Panc1 (cell line): ENCODE measurements at regions not wholly inside any gene's neighbourhood (a gene's known extent, or its start where the extent isn't known, plus 50 kb on each side); places are given as distances from the start of the nearest gene placed in this dataset.

Experiments used
- POLR2AphosphoS5 ChIP-seq: IDR thresholded peaks from 2 replicates; pipeline ENCODE4 v1.6.1; 2012; ENCODE audit warnings: mild to moderate bottlenecking, low read depth, low read length, moderate library complexity
- TF ChIP-seq, protein P1 (sequence below): fragments of 450-650 bp; IDR thresholded peaks from 2 replicates; pipeline ENCODE4 v1.5.1; 2017; ENCODE audit warnings: mild to moderate bottlenecking
- TF ChIP-seq, protein P2 (sequence below), 2 experiments: IDR thresholded peaks; 2 replicates each; pipeline ENCODE4 v1.6.1; 2011 to 2012; ENCODE audit warnings: low read depth in 2 of 2, control low read depth in 1 of 2, low read length in 1 of 2, mild to moderate bottlenecking in 1 of 2, moderate library complexity in 1 of 2; ENCODE audit not compliant: insufficient read depth in 1 of 2

DNA sequence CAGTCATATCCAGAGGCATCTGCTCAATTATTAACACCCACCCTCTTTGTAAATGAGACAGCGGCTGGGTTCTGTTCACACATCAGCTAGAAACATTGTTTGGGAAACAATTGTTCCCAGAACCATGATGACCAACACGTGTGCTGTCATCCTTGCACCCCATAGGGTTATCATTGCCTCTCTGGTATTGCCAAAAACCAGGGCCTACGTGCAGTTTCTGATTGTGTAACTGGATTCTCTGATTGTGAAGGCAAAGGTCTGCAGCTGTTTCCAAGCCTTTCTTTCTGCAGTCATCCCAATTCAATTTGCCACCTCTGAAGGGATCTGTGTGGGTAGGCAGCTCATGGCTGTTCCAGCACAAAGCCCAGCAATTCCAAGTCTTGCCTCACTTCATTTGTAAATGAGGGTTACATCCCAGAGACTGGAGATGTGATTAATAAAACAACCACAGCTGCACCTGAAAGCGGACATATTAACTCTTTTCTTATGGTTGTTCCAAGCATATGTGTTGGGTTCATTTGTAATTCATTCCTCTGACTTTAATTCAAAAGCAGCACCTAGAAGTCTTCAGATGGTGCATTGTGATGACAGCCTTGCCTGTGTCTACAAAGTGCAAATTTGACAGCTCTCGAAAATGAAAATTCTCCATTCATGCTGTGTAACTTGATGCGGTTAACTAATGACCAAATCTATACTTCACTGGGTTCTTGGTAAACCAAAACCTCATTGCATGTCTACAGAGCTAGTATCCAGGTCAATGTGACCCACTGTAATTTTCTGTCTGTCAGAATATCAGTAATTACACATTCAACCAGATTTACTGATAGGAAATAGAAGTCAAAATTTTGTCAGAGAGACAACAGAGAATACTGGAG is 66.6 kb downstream of the YIPF5 start:
- TF ChIP-seq, protein P1, sequence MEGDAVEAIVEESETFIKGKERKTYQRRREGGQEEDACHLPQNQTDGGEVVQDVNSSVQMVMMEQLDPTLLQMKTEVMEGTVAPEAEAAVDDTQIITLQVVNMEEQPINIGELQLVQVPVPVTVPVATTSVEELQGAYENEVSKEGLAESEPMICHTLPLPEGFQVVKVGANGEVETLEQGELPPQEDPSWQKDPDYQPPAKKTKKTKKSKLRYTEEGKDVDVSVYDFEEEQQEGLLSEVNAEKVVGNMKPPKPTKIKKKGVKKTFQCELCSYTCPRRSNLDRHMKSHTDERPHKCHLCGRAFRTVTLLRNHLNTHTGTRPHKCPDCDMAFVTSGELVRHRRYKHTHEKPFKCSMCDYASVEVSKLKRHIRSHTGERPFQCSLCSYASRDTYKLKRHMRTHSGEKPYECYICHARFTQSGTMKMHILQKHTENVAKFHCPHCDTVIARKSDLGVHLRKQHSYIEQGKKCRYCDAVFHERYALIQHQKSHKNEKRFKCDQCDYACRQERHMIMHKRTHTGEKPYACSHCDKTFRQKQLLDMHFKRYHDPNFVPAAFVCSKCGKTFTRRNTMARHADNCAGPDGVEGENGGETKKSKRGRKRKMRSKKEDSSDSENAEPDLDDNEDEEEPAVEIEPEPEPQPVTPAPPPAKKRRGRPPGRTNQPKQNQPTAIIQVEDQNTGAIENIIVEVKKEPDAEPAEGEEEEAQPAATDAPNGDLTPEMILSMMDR, result no peak
- TF ChIP-seq POLR2AphosphoS5, result no peak
- TF ChIP-seq, protein P2, sequence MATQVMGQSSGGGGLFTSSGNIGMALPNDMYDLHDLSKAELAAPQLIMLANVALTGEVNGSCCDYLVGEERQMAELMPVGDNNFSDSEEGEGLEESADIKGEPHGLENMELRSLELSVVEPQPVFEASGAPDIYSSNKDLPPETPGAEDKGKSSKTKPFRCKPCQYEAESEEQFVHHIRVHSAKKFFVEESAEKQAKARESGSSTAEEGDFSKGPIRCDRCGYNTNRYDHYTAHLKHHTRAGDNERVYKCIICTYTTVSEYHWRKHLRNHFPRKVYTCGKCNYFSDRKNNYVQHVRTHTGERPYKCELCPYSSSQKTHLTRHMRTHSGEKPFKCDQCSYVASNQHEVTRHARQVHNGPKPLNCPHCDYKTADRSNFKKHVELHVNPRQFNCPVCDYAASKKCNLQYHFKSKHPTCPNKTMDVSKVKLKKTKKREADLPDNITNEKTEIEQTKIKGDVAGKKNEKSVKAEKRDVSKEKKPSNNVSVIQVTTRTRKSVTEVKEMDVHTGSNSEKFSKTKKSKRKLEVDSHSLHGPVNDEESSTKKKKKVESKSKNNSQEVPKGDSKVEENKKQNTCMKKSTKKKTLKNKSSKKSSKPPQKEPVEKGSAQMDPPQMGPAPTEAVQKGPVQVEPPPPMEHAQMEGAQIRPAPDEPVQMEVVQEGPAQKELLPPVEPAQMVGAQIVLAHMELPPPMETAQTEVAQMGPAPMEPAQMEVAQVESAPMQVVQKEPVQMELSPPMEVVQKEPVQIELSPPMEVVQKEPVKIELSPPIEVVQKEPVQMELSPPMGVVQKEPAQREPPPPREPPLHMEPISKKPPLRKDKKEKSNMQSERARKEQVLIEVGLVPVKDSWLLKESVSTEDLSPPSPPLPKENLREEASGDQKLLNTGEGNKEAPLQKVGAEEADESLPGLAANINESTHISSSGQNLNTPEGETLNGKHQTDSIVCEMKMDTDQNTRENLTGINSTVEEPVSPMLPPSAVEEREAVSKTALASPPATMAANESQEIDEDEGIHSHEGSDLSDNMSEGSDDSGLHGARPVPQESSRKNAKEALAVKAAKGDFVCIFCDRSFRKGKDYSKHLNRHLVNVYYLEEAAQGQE (IDR thresholded peaks at IDR 0.05; ENCODE audit: insufficient read depth in 1 of 2, low read depth in 2 of 2, low read length in 1 of 2), result no peak
